Neural cell (in vitro differentiated cells): ENCODE measurements at regions not wholly inside any gene's neighbourhood (a gene's known extent, or its start where the extent isn't known, plus 50 kb on each side); places are given as distances from the start of the nearest gene placed in this dataset.

Experiments used
- H2AFZ ChIP-seq: fragments of 200-600, 300-800 bp; sonication (generic), shearing (Covaris generic); 2 replicates; pipeline ENCODE4 v1.6.0; 2014; ENCODE audit warnings: low read depth, mild to moderate bottlenecking, antibody characterized with exemption, low read length, moderate library complexity
- H3F3A ChIP-seq: fragments of 200-600 bp; shearing (Covaris generic); 2 replicates; pipeline ENCODE4 v1.6.1; 2016; ENCODE audit warnings: mild to moderate bottlenecking, moderate library complexity, mixed read lengths, antibody characterized with exemption, low read length; ENCODE audit not compliant: insufficient read depth, poor library complexity, severe bottlenecking
- H3K27ac ChIP-seq: fragments of 200-600, 300-800 bp; sonication (generic), shearing (Covaris generic); 2 replicates; pipeline ENCODE4 v1.5.1; 2014; ENCODE audit warnings: mild to moderate bottlenecking, low read length, moderate library complexity
- H3K27me3 ChIP-seq: fragments of 300-800, 200-600 bp; sonication (generic), shearing (Covaris generic); 2 replicates; pipeline ENCODE4 v1.6.0; 2014; ENCODE audit warnings: mild to moderate bottlenecking, low read depth, low read length, moderate library complexity; ENCODE audit not compliant: insufficient read depth
- H3K36me3 ChIP-seq: fragments of 300-800, 200-600 bp; sonication (generic), shearing (Covaris generic); 2 replicates; pipeline ENCODE4 v1.5.1; 2014; ENCODE audit warnings: mild to moderate bottlenecking, antibody characterized with exemption, low read length, moderate library complexity; ENCODE audit not compliant: insufficient read depth
- H3K4me2 ChIP-seq: fragments of 300-800, 200-600 bp; sonication (generic), shearing (Covaris generic); 2 replicates; pipeline ENCODE4 v1.6.0; 2014; ENCODE audit warnings: mild to moderate bottlenecking, low read length
- H3K4me3 ChIP-seq: fragments of 300-800, 200-600 bp; sonication (generic), shearing (Covaris generic); 2 replicates; pipeline ENCODE4 v1.5.1; 2014; ENCODE audit warnings: mild to moderate bottlenecking, low read length, moderate library complexity
- H3K79me2 ChIP-seq: fragments of 200-600 bp; shearing (Covaris generic); replicated peaks from 2 replicates; pipeline ENCODE4 v1.6.0; 2014; ENCODE audit warnings: mild to moderate bottlenecking, low read length, moderate library complexity; ENCODE audit not compliant: insufficient read depth
- H3K9ac ChIP-seq: fragments of 300-800, 200-600 bp; sonication (generic), shearing (Covaris generic); 2 replicates; pipeline ENCODE4 v1.6.1; 2016; ENCODE audit warnings: mild to moderate bottlenecking, low read length, mixed read lengths
- H3K9me2 ChIP-seq: fragments of 200-600 bp; shearing (Covaris generic); 2 replicates; pipeline ENCODE4 v1.6.1; 2016; ENCODE audit warnings: mild to moderate bottlenecking, low read length, mixed read lengths; ENCODE audit not compliant: insufficient read depth
- H3K9me3 ChIP-seq: fragments of 200-600, 300-800 bp; sonication (generic), shearing (Covaris generic); 2 replicates; pipeline ENCODE4 v1.6.1; 2016; ENCODE audit warnings: mild to moderate bottlenecking, mixed run types, low read length, moderate library complexity, mixed read lengths
- H4K20me1 ChIP-seq: fragments of 200-600 bp; shearing (Covaris generic); 2 replicates; pipeline ENCODE4 v1.6.1; 2016; ENCODE audit warnings: mild to moderate bottlenecking, mixed run types; ENCODE audit not compliant: insufficient read depth
- EP300 ChIP-seq: fragments of 450-650 bp; conservative IDR thresholded peaks from 2 replicates; pipeline ENCODE4 v1.6.1; 2014; ENCODE audit warnings: antibody characterized with exemption, mild to moderate bottlenecking, moderate library complexity; ENCODE audit not compliant: poor library complexity, severe bottlenecking
- EZH2 ChIP-seq: fragments of 200-600, 300-800 bp; shearing (Covaris generic), sonication (generic); IDR thresholded peaks from 2 replicates; pipeline ENCODE4 v1.6.1; 2014; ENCODE audit warnings: antibody characterized with exemption, low read length, borderline replicate concordance, mild to moderate bottlenecking; ENCODE audit not compliant: insufficient read depth, poor library complexity, severe bottlenecking
- MXI1 ChIP-seq: fragments of 450-650 bp; conservative IDR thresholded peaks from 2 replicates; pipeline ENCODE4 v1.6.1; 2014; ENCODE audit warnings: antibody characterized with exemption, mild to moderate bottlenecking; ENCODE audit not compliant: poor library complexity, severe bottlenecking
- POLR2AphosphoS5 ChIP-seq: IDR thresholded peaks from 2 replicates; pipeline ENCODE4 v1.6.1; 2012
- RAD21 ChIP-seq: fragments of 450-650 bp; conservative IDR thresholded peaks from 2 replicates; pipeline ENCODE4 v1.6.1; 2014; ENCODE audit warnings: antibody characterized with exemption, mild to moderate bottlenecking, moderate library complexity
- SMC3 ChIP-seq: fragments of 450-650 bp; conservative IDR thresholded peaks from 2 replicates; pipeline ENCODE4 v1.6.1; 2014; ENCODE audit warnings: antibody characterized with exemption, mild to moderate bottlenecking, moderate library complexity; ENCODE audit not compliant: poor library complexity
- TAF1 ChIP-seq: IDR thresholded peaks from 2 replicates; pipeline ENCODE4 v1.6.1; 2012; ENCODE audit warnings: low read depth
- TF ChIP-seq, protein P1 (sequence below): IDR thresholded peaks from 2 replicates; pipeline ENCODE4 v1.6.1; 2012; ENCODE audit warnings: borderline replicate concordance
- TF ChIP-seq, protein P2 (sequence below): fragments of 450-650 bp; IDR thresholded peaks from 2 replicates; pipeline ENCODE4 v1.5.1; 2014; ENCODE audit warnings: antibody characterized with exemption, mild to moderate bottlenecking, moderate library complexity; ENCODE audit not compliant: poor library complexity, severe bottlenecking

DNA sequence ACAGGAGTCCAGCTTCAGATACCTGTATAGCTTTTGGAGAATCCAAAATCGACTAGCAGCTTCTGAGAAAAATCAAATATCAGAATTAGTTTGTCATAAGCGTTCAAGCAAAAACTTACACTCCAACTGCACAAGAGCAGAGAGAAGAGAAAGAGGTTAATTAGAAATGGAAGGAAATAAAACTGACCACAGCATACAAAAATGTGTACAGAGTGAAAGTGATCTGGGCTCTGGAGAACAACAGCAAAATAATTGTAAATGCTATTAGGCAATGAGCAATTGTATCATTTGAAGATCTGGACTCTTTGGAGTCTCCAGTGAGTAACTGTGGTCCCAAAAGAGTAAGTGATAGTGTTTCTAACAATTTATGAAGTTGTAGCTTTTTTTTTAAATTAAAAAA, 867.3 kb downstream of the TRIB2 start:
- Histone ChIP-seq H3K4me3 (no peak overlapping the region), H3K9me2 (no peaks in the 10 kb centered on the region), H4K20me1 (no peaks in the 10 kb centered on the region), H3K27me3 (no peaks in the 10 kb centered on the region), H3K9me3 (no peaks in the 10 kb centered on the region), H3K79me2 (no peaks in the 10 kb centered on the region), H3K4me2 (no peak overlapping the region), H3K9ac (no peak overlapping the region), H3K36me3 (no peaks in the 10 kb centered on the region), H3F3A (no peaks in the 10 kb centered on the region), H2AFZ (no peak overlapping the region), H3K27ac (no peak overlapping the region)
- TF ChIP-seq EZH2 (no peak), TAF1 (no peak), RAD21 (no peak), SMC3 (no peak), POLR2AphosphoS5 (no peak), MXI1 (no peak), EP300 (no peak)
- TF ChIP-seq, protein P1, sequence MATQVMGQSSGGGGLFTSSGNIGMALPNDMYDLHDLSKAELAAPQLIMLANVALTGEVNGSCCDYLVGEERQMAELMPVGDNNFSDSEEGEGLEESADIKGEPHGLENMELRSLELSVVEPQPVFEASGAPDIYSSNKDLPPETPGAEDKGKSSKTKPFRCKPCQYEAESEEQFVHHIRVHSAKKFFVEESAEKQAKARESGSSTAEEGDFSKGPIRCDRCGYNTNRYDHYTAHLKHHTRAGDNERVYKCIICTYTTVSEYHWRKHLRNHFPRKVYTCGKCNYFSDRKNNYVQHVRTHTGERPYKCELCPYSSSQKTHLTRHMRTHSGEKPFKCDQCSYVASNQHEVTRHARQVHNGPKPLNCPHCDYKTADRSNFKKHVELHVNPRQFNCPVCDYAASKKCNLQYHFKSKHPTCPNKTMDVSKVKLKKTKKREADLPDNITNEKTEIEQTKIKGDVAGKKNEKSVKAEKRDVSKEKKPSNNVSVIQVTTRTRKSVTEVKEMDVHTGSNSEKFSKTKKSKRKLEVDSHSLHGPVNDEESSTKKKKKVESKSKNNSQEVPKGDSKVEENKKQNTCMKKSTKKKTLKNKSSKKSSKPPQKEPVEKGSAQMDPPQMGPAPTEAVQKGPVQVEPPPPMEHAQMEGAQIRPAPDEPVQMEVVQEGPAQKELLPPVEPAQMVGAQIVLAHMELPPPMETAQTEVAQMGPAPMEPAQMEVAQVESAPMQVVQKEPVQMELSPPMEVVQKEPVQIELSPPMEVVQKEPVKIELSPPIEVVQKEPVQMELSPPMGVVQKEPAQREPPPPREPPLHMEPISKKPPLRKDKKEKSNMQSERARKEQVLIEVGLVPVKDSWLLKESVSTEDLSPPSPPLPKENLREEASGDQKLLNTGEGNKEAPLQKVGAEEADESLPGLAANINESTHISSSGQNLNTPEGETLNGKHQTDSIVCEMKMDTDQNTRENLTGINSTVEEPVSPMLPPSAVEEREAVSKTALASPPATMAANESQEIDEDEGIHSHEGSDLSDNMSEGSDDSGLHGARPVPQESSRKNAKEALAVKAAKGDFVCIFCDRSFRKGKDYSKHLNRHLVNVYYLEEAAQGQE: no peak
- TF ChIP-seq, protein P2, sequence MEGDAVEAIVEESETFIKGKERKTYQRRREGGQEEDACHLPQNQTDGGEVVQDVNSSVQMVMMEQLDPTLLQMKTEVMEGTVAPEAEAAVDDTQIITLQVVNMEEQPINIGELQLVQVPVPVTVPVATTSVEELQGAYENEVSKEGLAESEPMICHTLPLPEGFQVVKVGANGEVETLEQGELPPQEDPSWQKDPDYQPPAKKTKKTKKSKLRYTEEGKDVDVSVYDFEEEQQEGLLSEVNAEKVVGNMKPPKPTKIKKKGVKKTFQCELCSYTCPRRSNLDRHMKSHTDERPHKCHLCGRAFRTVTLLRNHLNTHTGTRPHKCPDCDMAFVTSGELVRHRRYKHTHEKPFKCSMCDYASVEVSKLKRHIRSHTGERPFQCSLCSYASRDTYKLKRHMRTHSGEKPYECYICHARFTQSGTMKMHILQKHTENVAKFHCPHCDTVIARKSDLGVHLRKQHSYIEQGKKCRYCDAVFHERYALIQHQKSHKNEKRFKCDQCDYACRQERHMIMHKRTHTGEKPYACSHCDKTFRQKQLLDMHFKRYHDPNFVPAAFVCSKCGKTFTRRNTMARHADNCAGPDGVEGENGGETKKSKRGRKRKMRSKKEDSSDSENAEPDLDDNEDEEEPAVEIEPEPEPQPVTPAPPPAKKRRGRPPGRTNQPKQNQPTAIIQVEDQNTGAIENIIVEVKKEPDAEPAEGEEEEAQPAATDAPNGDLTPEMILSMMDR: no peak

DNA sequence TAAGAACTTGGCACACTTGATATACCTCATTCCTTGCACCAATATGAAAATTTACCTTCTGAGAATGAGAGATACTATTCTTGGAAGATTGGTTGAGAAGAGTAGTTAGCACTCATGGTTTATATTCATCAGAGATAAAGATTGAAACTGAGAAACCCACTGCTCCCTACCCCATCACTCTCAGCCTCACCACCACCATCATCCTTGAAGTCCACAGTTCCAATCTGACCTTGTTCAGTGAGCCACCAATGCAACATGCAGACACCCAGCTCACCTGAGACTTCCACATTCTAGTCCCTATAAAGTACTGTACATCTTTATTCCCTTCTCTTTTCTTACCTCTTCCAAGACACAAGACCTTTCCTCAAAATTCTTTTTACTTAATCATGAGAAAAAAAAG, 869.0 kb downstream of the TRIB2 start:
- Histone ChIP-seq H3K27ac (peak overlapping the region; percentile 13), H2AFZ (no peak overlapping the region), H3K4me2 (no peak overlapping the region), H3K36me3 (no peaks in the 10 kb centered on the region), H3K27me3 (no peaks in the 10 kb centered on the region), H3K79me2 (no peaks in the 10 kb centered on the region), H3F3A (no peaks in the 10 kb centered on the region), H3K9me3 (no peaks in the 10 kb centered on the region), H3K9me2 (no peaks in the 10 kb centered on the region), H3K9ac (no peak overlapping the region), H3K4me3 (no peak overlapping the region), H4K20me1 (no peaks in the 10 kb centered on the region)
- TF ChIP-seq SMC3: no peak
- TF ChIP-seq POLR2AphosphoS5: no peak
- TF ChIP-seq EP300: no peak
- no peak for TF ChIP-seq RAD21
- no peak for TF ChIP-seq MXI1
- TF ChIP-seq, protein P2: no peak
- TF ChIP-seq, protein P1: no peak
- TF ChIP-seq TAF1: no peak
- TF ChIP-seq EZH2: no peak
